ENCODE measurements at regions not wholly inside any gene's neighbourhood (a gene's known extent, or its start where the extent isn't known, plus 50 kb on each side); places are given as distances from the start of the nearest gene placed in this dataset.

DNA sequence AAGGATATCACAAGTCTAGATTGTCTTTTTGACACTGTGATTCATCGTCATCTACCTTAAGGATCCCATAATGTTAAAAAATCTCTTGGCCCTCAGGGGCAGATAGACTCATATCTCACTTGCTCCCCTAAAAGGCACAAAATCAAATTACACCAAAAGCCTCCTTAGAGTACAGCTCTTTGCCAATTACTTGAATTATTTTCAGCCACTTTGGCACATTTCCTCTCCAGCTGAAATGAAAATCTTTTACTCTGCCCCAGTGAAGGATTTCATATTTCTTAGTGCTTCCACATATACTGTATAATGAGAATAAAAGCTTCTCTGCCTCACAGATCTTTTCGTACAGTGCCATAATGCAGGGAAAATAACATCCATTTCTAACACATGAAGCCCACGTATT is 190.7 kb upstream of the GBE1 start:
- TF ChIP-seq, protein P1, sequence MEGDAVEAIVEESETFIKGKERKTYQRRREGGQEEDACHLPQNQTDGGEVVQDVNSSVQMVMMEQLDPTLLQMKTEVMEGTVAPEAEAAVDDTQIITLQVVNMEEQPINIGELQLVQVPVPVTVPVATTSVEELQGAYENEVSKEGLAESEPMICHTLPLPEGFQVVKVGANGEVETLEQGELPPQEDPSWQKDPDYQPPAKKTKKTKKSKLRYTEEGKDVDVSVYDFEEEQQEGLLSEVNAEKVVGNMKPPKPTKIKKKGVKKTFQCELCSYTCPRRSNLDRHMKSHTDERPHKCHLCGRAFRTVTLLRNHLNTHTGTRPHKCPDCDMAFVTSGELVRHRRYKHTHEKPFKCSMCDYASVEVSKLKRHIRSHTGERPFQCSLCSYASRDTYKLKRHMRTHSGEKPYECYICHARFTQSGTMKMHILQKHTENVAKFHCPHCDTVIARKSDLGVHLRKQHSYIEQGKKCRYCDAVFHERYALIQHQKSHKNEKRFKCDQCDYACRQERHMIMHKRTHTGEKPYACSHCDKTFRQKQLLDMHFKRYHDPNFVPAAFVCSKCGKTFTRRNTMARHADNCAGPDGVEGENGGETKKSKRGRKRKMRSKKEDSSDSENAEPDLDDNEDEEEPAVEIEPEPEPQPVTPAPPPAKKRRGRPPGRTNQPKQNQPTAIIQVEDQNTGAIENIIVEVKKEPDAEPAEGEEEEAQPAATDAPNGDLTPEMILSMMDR (IDR thresholded peaks at IDR 0.05 in 4 of 5, conservative IDR thresholded peaks at IDR 0.05 in 1 of 5), result no peak
- no peak for TF ChIP-seq POLR2A (IDR thresholded peaks at IDR 0.05)
